Activated CD8-positive, alpha-beta memory T cell treated with anti-CD3 and anti-CD28 coated beads, Interleukin-2, amount 50 U/mL, for 48 hours (primary cell): ENCODE measurements at regions not wholly inside any gene's neighbourhood (a gene's known extent, or its start where the extent isn't known, plus 50 kb on each side); places are given as distances from the start of the nearest gene placed in this dataset.

Experiments
- DNase-seq: peaks from one replicate; pipeline ENCODE4 v3.0.0-alpha.2; 2020

GRCh38 chr2:217652761-217653639 lies 349.8 kb downstream of the TNS1 start:
- DNase-seq = no peak

DNA sequence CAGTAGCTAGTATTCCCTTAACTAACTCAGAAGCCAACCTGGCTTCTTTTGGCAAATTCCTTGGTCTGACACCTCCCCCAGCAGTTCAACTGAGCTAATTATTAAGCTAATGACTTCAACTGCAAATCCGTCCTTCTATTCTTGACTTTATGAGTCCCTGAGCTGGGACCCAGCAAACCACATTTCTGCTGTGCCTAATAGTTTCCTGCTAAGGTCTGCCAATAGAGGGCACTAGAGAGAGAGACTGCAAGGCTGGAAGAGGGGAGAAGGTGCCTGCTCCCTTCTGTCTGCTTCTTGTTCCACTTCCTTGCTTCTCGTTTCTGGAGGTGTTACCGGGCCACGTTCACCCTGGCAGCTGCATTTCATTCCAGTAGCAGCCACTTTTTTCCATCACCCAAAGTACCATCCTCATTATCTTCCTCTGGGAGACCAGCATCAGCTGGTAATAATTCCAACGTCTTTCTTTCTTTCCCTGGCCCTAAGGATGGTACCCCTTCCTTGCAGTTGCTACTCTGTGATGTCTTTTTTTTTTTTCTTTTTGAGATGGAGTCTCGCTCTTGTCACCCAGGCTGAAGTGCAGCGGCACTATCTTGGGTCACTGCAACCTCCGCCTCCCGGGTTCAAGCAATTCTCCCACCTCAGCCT lies 352.0 kb downstream of the TNS1 start:
- no peak for DNase-seq

DNA sequence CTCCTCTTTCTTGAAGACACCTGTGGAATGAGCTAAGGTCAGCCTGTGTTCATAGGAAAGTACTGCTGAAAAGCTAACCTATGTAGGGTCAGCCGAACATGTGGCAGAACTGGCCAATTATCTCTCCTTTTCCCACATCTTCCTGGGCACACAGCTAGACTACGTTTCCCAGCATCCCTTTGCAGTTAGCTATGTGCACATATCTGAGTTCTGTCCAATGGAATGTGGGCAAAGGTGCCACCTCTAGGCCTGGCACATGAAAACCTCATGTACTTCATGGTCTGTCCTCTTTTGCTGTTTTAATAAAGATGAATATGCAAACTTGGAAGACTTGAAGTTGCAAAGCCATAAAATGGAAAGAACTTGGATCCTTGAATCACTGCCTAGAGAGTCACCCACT lies 352.6 kb downstream of the TNS1 start:
- DNase-seq = no peak

- no peak for DNase-seq
Observed at GRCh38 chr2:217647925-217648324, 354.9 kb downstream of the TNS1 start.

- DNase-seq = no peak
Observed at GRCh38 chr2:217647226-217647625, 355.6 kb downstream of the TNS1 start.

DNA sequence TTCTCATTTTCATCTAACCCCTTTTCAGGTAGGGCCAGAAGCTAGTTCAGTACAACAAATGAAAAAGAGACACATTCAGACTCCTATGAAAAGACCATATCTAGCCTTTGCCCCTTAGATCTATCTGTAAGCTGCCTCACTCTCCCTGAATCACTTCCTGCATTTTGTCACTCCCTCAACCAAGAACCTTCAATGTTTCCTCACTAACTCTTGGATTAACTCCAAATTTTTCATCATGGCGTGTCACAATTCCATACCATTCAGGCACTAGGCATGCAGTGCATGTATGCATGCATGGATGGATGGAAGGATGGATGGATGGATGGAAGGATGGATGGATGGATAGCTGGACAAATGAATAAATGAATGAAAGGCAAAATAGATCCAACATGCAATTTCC lies 356.9 kb downstream of the TNS1 start:
- no peak for DNase-seq

- DNase-seq = no peak
Observed at GRCh38 chr2:217643789-217644301, 358.9 kb downstream of the TNS1 start.

- no peak for DNase-seq
Observed at GRCh38 chr2:217642944-217643343, 359.9 kb downstream of the TNS1 start.

DNA sequence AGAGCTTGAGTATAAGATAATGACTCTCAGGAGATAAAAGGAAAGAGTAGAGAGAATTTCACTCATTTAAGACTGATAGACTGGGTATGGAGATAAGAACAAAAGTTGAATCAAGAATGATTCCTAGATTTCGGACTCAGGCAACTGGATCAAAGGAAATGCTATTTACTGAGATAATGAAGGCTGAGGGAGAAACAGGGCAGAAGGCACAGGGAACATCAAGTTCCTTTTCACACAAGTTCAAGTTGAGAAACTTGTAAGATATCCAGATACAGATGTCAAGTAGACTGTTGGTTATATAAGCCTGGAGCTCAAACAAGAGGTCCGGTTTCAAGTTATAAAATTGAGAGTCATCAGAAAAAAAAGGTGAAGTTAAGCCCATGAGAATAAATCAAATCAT lies 360.8 kb downstream of the TNS1 start:
- no peak for DNase-seq

DNA sequence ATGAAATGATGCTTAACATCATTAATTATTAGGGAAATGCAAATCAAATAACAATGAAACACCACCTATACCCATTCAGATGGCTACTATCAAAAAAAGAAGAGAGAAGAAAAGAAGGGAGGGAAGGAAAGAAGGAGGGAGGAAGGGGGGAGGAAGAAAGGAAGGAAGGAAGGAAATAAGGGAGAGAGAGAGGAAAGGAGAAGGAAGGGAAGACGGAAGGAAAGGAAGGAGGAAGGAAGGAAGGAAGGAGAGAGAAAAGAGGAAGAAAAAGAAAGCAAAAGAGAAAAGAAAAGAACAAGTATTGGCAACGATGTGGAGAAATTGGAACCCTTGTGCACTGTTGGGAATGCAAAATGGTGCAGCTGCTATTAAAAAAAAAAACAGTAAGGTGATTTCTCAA lies 363.3 kb downstream of the TNS1 start:
- no peak for DNase-seq

- no peak for DNase-seq
Observed at GRCh38 chr2:217638533-217638932, 364.3 kb downstream of the TNS1 start.

- DNase-seq = no peak
Observed at GRCh38 chr2:217638031-217638430, 364.8 kb downstream of the TNS1 start.

- no peak for DNase-seq
Observed at GRCh38 chr2:217636991-217637561, 365.7 kb downstream of the TNS1 start.

- DNase-seq = no peak
Observed at GRCh38 chr2:217636578-217636977, 366.2 kb downstream of the TNS1 start.

GRCh38 chr2:217634871-217635270 lies 367.9 kb downstream of the TNS1 start:
- DNase-seq = no peak

DNA sequence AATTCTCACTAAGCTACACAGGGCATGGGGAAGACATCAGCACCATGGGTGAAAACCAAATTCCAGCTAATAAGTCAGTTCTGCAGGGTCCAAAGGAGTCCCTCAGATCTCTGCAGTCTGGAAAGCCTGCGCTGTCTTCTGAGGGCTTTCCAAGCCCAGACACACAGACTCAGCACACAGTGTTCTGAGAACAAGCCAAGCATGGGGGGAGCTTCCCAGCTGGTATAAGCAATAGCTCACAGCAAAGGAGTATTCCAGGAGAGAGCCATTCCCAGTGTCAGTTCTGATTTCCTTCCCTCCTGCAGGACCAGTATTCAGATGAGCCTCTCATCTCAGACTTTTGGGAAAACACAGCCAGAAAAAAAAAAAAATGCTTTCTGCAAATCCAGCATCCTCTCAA lies 370.8 kb downstream of the TNS1 start:
- DNase-seq = no peak

DNA sequence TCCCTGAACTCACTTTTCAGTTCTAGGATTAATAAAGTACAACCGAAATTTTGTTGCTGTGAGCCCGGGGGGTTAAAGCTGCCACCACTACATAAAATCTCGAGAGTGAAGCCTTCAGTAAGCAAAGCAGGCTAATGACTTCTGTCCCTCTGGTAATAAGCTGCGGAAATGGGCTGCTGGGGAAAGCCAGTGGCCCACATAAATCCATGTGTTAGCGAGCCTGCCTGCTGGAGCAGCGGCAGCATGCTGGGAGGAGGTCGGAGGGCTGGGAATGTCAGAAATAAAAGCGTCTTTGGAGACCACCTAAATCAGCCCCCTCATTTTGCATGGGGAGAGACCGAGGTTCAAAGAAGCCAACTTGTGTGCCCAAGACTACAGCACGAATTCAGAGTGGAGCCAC lies 371.7 kb downstream of the TNS1 start:
- no peak for DNase-seq

DNA sequence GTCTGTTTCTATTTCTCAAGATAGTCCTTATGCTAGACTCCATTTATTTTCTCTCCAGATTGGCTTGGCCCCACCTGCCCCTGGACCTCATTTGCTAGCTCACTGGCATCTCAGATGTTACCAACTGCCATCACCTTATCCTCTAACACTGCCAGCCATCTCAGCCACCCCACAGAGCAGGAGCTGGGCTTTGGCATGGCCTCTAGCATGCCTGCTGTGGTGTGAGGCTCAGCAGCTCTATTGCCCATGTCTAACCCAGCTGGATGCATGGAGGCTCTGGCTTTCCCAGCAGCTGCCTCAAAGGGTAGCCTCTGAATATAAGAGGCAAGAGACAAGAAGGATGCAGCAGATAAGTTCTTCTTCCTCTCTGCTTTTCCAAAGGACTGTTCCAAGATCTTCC lies 373.4 kb downstream of the TNS1 start:
- no peak for DNase-seq

DNA sequence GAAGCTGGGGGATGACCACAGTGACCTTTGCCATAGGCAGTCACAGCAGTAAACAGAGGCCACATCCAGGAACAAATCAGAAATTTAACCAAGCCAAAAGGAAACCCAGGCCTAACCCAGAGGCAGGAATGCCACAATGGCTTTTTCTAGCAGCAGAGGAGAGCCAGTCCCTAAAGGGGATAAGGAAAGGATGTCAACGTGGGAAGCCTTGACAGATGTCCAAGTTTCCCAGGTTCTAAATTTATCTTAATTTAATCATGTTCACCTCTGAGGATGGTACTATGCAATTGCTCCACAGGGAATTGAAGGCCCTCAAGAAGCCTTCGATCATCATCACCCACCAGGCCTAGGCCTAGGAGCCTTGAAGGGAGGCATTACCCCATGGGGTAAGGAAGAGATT lies 374.7 kb downstream of the TNS1 start:
- no peak for DNase-seq

DNA sequence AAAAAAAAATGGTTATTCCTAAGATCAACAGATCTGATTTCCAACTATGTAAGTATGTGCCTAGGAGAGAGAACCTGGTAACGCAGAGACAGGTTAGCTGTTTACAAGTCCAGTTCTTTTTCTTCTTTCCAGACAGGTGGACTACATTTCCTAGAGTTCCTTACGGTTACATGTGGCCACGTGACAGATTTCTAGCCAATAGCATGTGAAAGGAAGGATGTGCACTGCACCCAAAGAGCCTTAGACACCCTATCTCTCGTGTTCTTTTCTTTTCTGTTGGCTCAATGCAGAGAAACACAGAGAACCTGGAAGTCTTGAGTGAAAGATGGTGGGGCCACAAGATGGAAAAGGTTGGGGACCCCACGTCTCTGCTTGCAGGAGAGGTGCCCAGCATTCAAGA lies 375.9 kb downstream of the TNS1 start:
- DNase-seq = no peak

DNA sequence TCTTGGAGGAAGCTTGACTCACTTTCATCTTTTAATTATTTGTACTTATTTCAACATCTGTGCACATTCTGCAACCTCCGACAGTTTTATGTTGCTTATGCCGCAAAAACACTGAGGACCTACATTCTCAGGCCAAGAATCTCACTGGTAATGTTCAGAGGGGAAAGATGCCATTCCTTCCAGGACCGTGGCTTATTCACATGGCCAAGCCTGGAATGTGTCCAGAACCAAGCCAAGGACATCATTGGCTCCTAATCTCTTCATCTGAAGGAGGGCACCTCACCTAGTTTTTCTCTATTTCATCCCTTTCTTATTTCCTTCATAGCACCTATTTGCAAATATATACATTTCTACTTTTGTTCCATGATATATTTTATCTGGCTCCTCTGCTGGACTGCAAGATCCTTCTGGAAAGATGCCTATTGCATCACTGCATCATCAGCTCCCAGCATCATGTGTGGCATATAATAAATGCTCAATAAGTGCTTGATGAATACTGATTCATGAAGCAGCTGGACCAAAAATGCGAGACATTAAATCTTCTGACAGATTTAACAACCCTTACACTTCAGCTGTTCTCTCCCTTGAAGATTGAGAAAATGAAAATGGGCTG lies 377.1 kb downstream of the TNS1 start:
- no peak for DNase-seq

GRCh38 chr2:217623281-217623912 lies 379.4 kb downstream of the TNS1 start:
- DNase-seq = no peak
